Uterus (tissue), 2 donors: ENCODE measurements at regions not wholly inside any gene's neighbourhood (a gene's known extent, or its start where the extent isn't known, plus 50 kb on each side); places are given as distances from the start of the nearest gene placed in this dataset.

Experiments
- POLR2A ChIP-seq, 2 donors: fragments of 450-650 bp; IDR thresholded peaks; one replicate each; pipeline ENCODE4 v1.6.1; 2016; ENCODE audit warnings: antibody characterized with exemption in 2 of 2, mild to moderate bottlenecking in 1 of 2, moderate library complexity in 1 of 2
- TF ChIP-seq, protein P1 (sequence below), 4 experiments: fragments of 200-600 bp in 2 of 4; fragments of 450-650 bp in 2 of 4; sonication (generic) in 2 of 4; IDR thresholded peaks; one replicate each; pipeline ENCODE4 v1.5.1; 2016 to 2019; ENCODE audit warnings: antibody characterized with exemption in 4 of 4, mild to moderate bottlenecking in 2 of 4, moderate library complexity in 1 of 4

DNA sequence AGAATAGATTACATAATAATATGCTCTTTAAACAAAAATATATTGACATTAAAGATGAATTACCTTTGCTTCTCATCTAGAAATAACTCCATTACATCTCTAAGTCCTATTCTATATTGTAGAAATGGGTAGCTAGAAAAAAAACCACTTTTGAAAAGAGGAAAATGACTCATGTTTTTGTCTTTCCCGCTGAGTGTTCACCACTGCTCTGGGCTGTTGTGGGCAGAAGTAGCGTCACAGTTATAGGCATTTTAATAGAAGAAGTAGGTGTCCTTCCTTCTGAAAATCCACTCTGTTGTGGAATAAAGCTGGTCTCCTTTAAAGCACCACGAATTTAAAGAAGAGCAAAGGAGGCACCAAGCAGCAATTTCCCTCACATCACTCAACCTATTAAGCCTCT is 117.6 kb upstream of the NFE2L3 start:
- TF ChIP-seq, protein P1, sequence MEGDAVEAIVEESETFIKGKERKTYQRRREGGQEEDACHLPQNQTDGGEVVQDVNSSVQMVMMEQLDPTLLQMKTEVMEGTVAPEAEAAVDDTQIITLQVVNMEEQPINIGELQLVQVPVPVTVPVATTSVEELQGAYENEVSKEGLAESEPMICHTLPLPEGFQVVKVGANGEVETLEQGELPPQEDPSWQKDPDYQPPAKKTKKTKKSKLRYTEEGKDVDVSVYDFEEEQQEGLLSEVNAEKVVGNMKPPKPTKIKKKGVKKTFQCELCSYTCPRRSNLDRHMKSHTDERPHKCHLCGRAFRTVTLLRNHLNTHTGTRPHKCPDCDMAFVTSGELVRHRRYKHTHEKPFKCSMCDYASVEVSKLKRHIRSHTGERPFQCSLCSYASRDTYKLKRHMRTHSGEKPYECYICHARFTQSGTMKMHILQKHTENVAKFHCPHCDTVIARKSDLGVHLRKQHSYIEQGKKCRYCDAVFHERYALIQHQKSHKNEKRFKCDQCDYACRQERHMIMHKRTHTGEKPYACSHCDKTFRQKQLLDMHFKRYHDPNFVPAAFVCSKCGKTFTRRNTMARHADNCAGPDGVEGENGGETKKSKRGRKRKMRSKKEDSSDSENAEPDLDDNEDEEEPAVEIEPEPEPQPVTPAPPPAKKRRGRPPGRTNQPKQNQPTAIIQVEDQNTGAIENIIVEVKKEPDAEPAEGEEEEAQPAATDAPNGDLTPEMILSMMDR (IDR thresholded peaks at IDR 0.05): no peak
- TF ChIP-seq POLR2A (IDR thresholded peaks at IDR 0.05): no peak
